ENCODE measurements at regions not wholly inside any gene's neighbourhood (a gene's known extent, or its start where the extent isn't known, plus 50 kb on each side); places are given as distances from the start of the nearest gene placed in this dataset.
"Not testable (repeated sequence)": the region's sequence is repeated elsewhere in the genome, so short reads cannot be mapped to it uniquely, and the experiment has no call there.

DNA sequence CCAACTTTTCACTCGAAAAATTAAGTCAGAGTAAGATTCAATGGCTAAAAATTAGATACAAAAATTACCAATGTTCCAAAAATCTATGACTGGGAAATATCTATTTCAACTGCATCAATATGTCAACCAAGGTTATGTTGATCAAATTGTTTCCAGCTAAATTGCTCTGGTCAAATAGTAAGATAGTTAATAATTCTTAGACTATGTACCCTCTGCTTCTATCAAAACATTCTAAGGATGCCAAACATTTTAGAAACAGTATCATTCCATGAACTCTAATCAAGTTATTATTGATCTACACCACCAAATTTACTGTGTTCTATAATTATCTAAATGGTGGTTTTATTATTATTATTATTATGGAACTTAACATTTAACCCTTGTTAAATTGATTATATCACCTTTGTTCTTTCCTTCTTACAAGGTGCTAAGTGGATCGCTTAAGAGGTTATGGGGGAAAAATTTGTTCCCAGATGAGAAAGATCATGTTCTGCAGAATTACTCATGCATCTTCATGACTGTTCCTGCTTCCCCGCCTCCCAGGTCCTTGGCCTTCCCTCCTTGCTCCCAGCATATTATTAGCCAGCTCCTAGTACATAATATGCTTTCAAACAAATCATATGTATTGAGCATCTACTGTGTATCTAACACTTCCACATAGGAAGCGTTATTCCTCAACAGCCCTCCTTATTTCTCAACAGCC lies 240.5 kb upstream of the KRR1 start:
- TF ChIP-seq, protein P1, sequence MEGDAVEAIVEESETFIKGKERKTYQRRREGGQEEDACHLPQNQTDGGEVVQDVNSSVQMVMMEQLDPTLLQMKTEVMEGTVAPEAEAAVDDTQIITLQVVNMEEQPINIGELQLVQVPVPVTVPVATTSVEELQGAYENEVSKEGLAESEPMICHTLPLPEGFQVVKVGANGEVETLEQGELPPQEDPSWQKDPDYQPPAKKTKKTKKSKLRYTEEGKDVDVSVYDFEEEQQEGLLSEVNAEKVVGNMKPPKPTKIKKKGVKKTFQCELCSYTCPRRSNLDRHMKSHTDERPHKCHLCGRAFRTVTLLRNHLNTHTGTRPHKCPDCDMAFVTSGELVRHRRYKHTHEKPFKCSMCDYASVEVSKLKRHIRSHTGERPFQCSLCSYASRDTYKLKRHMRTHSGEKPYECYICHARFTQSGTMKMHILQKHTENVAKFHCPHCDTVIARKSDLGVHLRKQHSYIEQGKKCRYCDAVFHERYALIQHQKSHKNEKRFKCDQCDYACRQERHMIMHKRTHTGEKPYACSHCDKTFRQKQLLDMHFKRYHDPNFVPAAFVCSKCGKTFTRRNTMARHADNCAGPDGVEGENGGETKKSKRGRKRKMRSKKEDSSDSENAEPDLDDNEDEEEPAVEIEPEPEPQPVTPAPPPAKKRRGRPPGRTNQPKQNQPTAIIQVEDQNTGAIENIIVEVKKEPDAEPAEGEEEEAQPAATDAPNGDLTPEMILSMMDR (IDR thresholded peaks at IDR 0.05; ENCODE audit: low read depth, low read length, missing control alignments) = no peak
- H3K4me3 ChIP-seq (ENCODE audit: low read depth, low read length) = no peak overlapping the region
- in situ Hi-C loops (cut with HindIII; ENCODE audit: low sequenced_read_pairs) = no loop called here
- DNase-seq (ENCODE audit: low read depth) = no peak

- DNase-seq (ENCODE audit: low read depth) = peak; percentile 87
- TF ChIP-seq, protein P1 (IDR thresholded peaks at IDR 0.05; ENCODE audit: low read depth, low read length, missing control alignments) = no peak
- in situ Hi-C loops (cut with HindIII; ENCODE audit: low sequenced_read_pairs) = no loop called here
- no peak overlapping the region for H3K4me3 ChIP-seq (ENCODE audit: low read depth, low read length)
Observed at GRCh38 chr12:75750716-75751306, 239.4 kb upstream of the KRR1 start.

DNA sequence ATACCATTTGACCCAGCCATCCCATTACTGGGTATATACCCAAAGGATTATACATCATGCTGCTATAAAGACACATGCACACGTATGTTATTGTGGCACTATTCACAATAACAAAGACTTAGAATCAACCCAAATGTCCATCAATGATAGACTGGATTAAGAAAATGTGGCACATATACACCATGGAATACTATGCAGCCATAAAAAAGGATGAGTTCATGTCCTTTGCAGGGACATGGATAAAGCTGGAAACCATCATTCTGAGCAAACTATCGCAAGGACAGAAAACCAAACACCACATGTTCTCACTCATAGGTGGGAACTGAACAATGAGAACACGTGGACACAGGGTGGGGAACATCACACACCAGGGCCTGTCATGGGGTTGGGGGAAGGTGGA lies 237.6 kb upstream of the KRR1 start:
- not testable (repeated sequence) for DNase-seq (ENCODE audit: low read depth); H3K4me3 ChIP-seq (ENCODE audit: low read depth, low read length)

GRCh38 chr12:75748136-75748535 lies 236.7 kb upstream of the KRR1 start:
- no peak overlapping the region for H3K4me3 ChIP-seq (ENCODE audit: low read depth, low read length)
- TF ChIP-seq, protein P1 (IDR thresholded peaks at IDR 0.05; ENCODE audit: low read depth, low read length, missing control alignments) = no peak
- in situ Hi-C loops (cut with HindIII; ENCODE audit: low sequenced_read_pairs) = no loop called here
- DNase-seq (ENCODE audit: low read depth) = no peak

More for the DNA sequence above, 237.6 kb upstream of the KRR1 start:
- in situ Hi-C loops (cut with HindIII; ENCODE audit: low sequenced_read_pairs) = not testable (repeated sequence)

GRCh38 chr12:75747572-75748021 lies 236.2 kb upstream of the KRR1 start:
- no peak for DNase-seq (ENCODE audit: low read depth)
- H3K4me3 ChIP-seq (ENCODE audit: low read depth, low read length) = no peak overlapping the region
- in situ Hi-C loops (cut with HindIII; ENCODE audit: low sequenced_read_pairs) = no loop called here
- TF ChIP-seq, protein P1 (IDR thresholded peaks at IDR 0.05; ENCODE audit: low read depth, low read length, missing control alignments) = no peak

GRCh38 chr12:75746621-75747020 lies 235.2 kb upstream of the KRR1 start:
- no peak for DNase-seq (ENCODE audit: low read depth)
- H3K4me3 ChIP-seq (ENCODE audit: low read depth, low read length) = no peak overlapping the region
- in situ Hi-C loops (cut with HindIII; ENCODE audit: low sequenced_read_pairs) = no loop called here
- TF ChIP-seq, protein P1 (IDR thresholded peaks at IDR 0.05; ENCODE audit: low read depth, low read length, missing control alignments) = no peak

GRCh38 chr12:75744607-75745256 lies 233.3 kb upstream of the KRR1 start:
- no peak overlapping the region for H3K4me3 ChIP-seq (ENCODE audit: low read depth, low read length)
- in situ Hi-C loops (cut with HindIII; ENCODE audit: low sequenced_read_pairs) = no loop called here
- DNase-seq (ENCODE audit: low read depth) = no peak
- TF ChIP-seq, protein P1 (IDR thresholded peaks at IDR 0.05; ENCODE audit: low read depth, low read length, missing control alignments) = no peak

Measured in astrocyte of the cerebellum (primary cell).